HL-60/S4 (cell line): ENCODE measurements at regions not wholly inside any gene's neighbourhood (a gene's known extent, or its start where the extent isn't known, plus 50 kb on each side); places are given as distances from the start of the nearest gene placed in this dataset.

Experiments used
- in situ Hi-C: fragments of 300-500 bp; cut with MboI; formaldehyde crosslinking; loops from 2 replicates; pipeline ENCODE4 v1.14.3; 2022; ENCODE audit warnings: low sequenced_read_pairs

DNA sequence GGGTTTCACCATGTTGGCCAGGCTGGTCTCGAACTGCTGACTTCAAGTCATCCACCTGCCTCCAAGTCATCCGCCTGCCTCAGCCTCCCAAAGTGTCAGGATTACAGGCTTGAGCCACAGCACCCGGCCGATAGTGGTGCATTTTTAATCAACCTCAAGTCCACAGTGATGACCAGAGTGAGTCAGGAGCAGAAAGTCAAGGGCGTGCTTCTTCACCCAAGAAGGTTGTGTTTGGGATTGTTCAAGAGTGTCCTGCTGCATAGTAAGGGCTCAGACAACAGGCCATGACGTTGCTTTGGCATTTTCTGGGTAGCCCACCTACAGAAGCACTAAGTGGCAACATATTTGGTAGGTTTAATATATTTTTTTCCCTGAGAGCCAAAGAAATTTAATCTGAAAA, 108.3 kb upstream of the FAM20A start:
- in situ Hi-C loops = no loop called here

DNA sequence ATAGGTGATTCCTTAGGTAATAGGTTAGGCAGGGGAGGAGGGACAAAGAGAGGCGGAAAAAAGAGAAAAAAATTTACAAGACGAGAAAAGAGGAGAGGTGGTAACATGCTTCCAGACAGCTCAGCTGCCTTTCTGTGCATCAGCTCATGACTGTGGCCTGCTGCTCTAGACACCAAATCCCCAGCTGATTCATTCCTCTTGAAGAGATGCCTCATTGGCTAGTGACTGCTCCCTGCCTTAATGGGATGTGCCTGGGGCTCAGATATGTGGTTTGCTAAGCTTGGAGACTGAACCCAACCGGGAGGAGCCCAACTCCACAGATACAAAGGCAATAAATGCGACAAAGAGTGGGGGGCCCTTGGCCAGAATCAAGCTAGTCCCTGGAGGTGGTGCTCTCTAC, 105.9 kb upstream of the FAM20A start:
- in situ Hi-C loops = no loop called here

DNA sequence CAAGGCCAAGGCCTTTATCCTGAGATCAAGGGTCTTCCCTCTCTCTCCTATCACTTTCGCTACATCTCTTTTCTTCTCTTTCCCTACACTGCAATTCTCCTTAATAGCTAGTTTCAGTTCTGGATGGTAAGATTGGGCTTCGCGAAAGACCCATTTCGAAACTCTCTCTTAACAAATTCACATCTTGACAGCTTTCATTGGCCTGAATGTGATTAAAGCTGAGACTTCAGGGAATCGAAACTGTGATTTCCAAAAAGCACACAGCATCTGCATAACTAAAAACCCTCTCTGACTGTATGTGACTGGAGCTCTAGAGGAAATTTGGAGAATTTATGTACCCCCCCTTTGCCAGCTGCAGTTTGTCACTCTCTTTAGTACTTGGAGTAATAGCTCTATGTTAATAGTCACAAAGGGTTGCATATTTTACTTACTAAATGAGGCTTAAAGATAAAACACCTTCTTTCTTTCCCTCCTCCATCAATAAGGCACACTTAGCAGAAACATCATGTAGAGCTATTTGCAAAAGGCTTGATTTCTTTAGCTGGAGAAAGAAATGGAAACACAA, 105.3 kb upstream of the FAM20A start:
- in situ Hi-C loops = no loop called here

DNA sequence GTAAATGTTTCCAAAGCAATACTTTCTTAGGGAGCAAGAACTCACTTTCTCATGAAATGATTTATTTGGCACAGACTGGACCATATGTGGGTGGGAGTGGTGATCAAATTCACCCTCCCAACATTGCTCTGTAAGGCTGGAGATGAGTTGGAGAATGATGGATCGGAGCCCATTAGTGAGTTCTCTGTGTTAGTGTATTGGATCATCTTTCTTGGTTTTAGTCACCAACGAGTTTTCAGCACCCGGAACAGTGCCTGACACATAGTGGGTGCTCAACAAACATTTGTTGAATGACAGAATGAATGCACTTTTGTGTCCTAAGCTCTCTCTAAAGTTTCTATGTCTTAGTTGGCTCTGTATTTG, 104.5 kb upstream of the FAM20A start:
- in situ Hi-C loops = no loop called here

DNA sequence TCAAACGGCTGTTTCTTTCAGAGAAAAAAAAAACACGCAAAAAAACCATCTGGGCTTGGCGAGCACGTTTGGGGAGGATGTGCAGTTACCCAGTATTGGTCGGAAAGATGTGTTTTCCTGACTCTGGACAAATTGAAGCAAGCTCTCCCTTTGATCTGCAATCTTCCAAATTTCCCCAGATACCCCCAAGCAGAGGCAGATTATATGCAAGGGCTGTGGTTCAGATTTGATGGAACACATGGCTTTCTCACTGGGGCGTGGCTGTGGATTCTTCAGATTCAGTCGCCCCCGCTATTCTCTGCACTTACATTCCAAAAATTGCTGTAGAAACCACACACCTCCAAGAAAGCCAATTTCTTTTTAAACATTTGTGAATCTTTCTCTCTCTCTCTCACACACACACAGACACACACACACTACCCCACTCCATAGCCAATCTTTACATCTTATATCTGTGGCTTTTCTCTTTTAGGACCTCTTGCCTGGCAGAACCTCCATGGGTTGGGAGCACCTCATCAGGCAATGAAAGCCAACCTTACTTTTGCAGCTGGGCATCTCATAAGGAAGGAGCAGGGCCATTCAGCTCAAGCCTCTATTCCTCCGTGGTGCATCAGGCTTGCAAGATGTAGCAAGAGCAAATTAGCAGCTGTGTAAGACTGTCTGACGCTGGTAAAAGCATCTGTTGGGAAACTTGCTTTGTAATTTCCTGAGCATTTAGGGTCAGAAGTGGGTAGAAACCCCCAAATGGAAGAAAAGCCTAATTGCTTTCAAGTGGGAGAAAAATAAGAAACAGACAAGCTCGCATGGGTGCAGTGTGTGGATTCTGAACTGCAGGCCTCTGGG, 103.9 kb upstream of the FAM20A start:
- in situ Hi-C loops = no loop called here

DNA sequence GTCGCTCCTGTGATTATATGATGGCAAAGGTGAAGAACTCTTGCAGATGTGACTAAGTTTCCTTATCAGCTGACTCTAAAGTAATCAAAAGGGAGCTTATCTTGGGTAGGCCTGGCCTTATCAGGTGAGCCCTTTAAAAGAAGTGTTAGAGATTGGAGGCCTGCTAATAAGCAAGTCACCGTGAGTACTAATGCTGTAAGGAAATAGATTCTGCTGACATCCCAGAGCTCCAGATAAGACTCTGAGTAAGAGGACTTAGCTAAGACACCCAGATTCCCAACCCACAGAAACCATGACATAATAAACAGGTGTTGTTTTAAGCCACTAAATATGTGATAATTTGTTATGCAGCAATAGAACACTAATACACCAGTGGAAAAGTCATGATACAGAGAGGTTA, 99.9 kb upstream of the FAM20A start:
- in situ Hi-C loops = no loop called here

DNA sequence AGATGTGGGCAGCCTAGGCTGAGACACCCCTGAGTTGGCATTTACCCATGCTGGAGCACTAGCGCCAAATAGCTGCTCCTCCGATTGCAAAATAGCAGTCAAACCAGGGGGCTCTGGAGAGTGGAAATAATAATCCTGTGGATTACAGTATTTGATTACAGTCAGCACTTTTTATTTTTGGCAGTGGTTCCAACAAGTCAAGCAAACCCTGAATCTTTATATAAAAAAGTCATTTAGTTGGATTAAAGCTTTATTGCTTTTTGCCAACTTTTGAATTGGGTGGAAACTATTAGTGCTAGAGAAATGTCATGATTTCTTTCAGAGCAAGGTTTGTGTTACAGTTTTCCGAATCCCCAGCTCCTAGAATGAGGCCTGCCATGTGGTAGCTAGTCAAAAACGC, 99.3 kb upstream of the FAM20A start:
- in situ Hi-C loops = no loop called here

DNA sequence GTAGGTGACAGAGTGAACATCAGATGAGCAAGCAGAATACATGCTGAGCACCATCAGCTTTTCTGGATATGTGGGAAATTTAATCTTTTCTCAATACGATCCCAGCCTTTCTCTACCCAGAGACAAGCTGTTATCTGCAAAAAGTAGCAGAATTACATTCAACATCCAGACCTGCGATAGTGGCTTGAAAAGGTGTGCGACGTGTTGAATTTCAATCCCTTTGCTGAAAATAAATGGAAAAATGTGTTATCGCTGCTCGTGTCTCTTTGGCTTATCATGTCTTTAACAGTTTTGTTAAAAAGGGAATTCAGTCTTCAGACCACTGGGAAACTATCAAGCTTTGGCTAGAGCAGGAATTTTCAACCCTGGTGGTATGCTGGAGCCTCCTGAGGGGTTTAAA, 98.8 kb upstream of the FAM20A start:
- in situ Hi-C loops = no loop called here

DNA sequence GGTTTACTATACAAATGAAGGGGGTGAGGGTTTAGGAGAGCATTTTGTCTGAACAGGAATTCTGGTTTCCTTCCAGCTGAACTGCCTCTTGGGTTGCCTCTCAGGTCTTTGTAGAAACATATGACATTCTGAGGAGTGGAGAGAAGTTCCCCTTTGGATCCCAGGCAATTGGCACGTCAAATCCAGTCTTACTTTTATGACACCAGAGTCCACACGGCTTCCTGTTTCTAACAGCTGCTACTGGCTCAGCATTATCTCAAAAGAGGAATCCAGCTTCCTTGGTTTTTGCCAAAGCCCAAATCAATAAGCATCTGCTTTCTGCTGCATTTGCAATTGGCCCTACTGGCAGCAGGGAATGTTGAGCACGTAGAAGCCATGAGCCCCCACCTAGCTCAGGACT, 97.6 kb upstream of the FAM20A start:
- in situ Hi-C loops = no loop called here

DNA sequence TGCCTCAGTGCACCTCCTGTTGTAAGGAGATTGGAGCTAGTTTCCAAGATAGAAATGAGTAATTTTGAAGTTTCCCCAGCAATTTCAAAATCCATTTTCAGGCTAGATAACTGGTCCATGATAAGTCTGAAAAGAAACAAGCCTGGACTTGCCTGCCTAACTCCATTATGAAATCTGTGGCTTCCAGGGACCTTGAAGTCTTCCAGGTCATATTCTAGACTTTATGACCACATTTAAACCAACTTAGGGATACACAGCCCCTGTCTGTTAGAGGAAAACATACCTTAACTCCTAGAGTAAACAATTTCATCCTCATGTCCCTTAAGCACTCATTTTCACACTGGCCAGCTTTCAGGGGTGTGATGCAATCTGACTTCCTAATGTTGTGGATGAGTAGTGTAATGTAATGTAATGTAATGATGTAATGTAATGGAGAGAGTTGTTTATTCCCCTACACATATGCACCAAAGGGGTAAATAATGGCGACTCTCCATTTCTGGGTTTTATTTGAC, 96.7 kb upstream of the FAM20A start:
- in situ Hi-C loops = no loop called here

DNA sequence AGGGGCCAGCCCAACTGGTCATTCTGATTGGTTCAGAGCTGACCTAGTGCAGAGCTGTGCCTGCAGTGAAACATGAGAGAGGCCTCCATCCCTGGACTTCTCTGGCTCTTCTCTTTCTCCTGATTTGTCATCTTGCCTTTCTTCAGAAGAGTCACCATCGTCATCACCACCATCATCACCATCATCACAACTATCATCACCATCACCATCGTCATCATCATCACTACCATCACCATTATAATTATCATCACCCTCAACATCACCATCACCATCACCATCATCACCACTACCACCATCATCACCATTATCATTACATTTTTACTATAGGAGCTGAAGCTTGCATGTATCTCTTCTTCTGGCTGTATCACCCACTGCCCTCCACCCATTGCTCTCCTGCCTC, 94.5 kb upstream of the FAM20A start:
- in situ Hi-C loops = no loop called here

DNA sequence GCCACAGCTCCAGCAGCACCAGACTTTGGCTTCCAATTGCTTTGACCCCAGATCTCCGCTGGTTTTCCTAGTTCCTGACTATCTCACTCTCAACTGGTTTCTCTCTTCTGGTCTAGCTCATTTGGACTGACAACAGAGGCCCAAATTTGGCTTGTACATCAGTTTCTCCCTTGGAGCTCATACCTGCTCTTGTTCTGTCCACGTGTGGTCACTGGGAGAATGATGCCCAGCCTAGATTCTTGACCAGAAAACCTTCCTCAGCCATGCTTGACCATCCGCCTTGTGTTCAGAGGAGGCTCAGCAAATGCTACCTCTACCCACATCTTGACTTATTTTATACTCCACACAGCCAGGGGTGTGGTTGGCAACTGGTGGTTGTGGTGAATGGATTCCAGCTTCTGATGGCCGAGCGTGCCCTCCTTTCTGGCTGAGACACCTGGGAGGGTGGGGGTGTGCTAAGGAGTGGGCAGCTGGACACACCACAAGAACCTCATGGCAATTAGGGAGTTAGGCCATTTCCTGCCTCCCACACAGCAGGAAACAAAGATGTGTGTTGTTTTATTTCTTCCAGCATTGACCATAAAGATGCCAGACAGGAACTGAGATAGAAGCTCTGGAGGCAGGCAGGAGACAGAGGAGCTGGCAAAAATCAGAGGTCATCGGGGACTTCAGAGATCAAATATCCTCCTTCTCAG, 93.8 kb upstream of the FAM20A start:
- in situ Hi-C loops = no loop called here

DNA sequence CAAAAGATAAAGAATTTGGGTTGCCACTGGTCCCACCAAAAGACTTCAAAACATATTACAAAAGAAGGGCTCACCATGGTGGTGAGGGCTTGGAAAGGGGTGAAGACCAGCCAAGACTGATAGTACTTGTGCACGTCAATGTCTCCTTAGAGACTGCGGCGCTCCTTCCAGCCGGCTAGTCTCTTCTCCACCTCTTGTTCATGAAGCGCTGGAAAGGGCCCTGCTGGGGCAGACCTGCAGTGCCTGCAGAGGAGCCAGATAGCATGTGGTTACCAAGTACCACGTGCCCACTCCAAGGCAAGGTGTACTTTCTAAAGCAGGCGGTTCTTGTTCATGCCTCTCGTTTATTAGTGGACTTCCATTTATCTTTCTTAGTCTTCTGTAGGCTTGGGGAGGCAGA, 92.7 kb upstream of the FAM20A start:
- in situ Hi-C loops = no loop called here

DNA sequence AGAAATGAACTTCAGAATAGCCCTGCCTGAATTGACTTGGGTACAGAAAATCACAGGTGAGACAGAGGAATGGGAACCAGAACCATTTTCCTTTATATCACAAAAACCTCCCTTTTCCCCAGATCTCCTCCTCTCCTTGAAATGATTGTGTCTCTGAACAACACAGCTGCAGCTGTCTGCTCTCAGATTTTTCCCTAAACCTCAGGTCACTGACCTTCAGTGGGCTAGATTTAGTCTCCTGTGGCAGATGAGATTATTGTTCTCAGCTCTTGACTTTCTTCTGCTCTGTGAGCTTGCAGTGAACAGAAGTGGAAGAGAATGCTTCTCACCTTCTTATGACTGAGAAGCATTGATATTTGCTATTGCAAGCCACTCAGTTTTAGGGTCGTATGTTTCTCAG, 92.3 kb upstream of the FAM20A start:
- in situ Hi-C loops = no loop called here

DNA sequence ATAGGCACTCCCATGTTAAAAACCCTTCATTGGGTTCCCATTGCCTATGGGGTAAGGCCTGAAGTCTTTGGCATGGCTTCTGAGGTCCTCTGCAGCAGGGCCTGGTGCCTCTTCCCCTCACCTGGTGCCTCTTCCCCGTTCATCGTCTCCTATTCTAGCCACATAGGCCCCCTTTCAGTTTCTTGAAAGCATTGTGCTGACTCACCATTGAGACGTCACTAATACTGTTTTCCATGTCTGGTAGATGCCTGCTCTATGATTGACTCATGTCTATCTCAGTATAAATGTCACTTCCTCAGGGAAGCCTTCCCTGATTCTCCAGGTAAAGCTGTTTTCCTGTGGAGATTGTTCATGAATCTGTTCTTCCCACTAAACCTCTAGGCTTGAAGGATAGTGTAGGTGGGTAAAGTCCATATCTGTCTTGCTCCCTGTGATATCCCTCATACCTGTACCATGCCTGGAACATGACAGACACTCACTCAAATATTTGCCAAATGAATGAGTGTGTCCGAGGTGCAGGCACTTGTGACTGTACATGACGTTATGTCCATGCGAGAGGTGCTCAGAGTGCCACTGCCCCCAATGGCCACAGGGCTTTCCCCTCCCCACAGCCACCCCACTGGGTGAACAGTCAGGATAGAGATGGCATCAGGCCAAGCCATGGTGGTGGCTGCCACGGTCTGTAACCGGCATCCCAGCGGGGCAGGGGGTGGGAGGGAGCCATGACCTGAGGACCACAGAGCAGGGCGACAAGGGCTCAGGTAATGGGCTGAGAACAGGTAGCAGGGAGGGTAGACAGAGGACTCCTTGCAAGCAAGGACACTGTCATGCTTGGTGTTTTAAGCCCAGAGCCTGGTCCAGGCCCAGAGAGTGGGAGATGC, 85.2 kb upstream of the FAM20A start:
- in situ Hi-C loops = no loop called here

DNA sequence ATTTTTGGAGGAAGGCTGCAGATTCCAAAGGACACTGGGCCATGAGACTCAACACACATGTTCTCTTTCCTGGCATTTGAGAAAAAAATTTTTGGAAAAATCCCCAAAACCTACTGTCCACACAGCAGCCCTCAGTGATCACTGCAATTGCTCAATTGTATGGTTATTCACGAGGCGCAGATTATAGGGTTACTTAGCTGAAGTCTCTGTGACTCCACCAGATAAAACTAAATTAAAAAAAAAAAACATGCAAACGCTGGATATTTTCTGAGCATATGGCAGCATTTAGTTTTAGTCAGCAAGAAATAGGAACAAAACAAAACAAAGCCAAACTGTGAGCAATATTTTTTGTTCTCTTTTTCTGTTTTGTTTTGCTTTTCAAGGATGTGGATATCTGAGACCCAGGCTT, 83.8 kb upstream of the FAM20A start:
- in situ Hi-C loops = no loop called here

DNA sequence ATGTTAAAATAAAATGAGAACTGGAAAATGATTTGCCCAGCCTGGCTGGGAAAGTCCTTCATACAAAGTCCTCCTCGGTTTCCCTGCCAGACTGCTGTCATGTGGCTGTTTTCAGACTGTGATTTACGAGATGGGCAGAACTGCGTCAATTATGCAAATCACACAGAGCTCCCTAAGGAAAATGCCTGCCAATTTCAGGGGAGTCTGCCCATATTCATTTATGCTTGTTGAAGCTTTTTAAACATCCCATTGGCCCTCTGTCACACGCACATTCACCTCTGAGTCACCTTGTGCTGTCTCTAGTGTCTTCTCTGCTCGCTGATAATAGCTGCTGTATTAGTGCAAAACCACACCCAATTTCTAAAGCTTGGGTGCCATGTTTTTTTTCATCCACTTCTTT, 81.7 kb upstream of the FAM20A start:
- in situ Hi-C loops = no loop called here

DNA sequence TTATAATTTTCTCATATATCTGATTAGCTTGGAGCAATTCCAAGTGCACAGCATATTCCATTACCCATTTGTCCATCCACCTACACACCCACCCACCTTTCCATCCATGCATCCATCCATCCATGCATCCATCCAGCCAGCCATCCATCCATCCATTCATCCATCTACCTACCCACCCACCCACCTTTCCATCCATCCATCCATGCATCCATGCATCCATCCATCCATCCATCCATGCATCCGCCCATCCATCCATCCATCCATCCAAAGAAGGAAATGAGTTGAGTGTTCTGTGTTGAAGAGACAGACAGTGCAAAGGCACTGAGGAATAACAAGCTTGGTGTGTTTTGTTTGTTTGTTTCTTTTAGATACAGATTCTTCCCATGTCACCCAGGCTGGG, 78.7 kb upstream of the FAM20A start:
- in situ Hi-C loops = no loop called here

DNA sequence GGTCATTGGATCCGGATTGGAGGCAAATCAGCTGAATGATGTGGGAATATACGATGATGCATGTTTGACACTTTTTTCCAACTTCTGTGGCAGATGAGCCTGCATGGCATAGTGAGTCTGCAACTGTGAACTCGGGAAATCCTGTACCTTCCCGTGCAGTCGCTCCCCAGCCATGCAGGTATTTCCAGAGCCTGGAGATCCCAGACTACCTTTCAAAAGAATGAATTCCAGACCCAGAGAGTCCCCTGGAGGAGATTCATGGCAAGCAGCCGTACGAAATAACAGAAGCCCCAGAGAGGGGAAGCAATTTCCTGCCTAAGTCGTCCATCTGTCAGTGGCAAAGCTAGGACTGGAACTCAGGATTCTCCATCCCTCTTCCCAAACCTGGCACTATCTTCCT, 75.7 kb upstream of the FAM20A start:
- in situ Hi-C loops = no loop called here

DNA sequence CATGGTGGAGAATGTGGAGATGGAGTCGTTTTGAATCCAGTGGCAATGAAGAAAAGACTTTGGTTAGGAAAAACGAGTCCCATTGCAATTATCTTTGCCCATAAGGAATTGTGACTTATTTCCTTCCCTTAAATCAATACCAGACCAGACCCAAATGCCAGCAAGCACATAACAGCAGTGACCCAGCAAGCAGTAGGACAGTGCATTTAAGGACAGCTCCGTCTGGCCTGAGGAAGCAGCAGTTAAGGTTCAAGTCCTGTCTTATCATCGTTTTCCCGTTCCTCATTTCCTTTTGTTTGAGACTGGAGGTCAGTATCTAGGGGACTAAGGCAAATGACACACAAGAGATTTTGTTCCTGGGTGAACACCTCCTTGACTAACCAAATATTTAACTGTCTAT, 74.6 kb upstream of the FAM20A start:
- in situ Hi-C loops = no loop called here
